ENCODE measurements at regions not wholly inside any gene's neighbourhood (a gene's known extent, or its start where the extent isn't known, plus 50 kb on each side); places are given as distances from the start of the nearest gene placed in this dataset.
A peak's percentile ranks its signal among the peaks of the same experiment; 100 is the strongest.

GRCh38 chr5:57828221-57828620 is 345.6 kb upstream of the ACTBL2 start:
- no peaks in the 10 kb centered on the region for H3K36me3 ChIP-seq (ENCODE audit: control insufficient read depth, insufficient read depth, low read length)
- DNase-seq (ENCODE audit: low read depth, low spot score), result no peak
- in situ Hi-C loops (cut with HindIII; ENCODE audit: low pct_unique_long_range_greater_than_20kb, low sequenced_read_pairs) (no loop called here), intact Hi-C loops (cut with micrococcal nuclease; ENCODE audit: unreplicated experiment) (no loop called here)
- no peak for ATAC-seq
- CTCF ChIA-PET, result no interaction called here
- no TSS peak for BruUV-seq (replicated peaks)
- POLR2A ChIA-PET, result interaction anchor here (0.6 kb wide), 1 partner anchor 9 kb away, joined by 3 read pairs; no protein-coding TSS in a partner anchor
- H3K4me1 ChIP-seq (ENCODE audit: control insufficient read depth, insufficient read depth, low read length), result peaks cover 8% of the 10 kb centered on the region; the same call in 1 of the 2 replicates
- H3K9me3 ChIP-seq (ENCODE audit: control insufficient read depth, insufficient read depth, low read depth, low read length), result no peaks in the 10 kb centered on the region
- H3K27ac ChIP-seq (ENCODE audit: low read length), result peak overlapping the region; percentile 90
- H3K27me3 ChIP-seq (ENCODE audit: control insufficient read depth, insufficient read depth, low read length), result no peaks in the 10 kb centered on the region
- TF ChIP-seq CTCF (IDR thresholded peaks at IDR 0.05), result no peak
- no peak for TF ChIP-seq POLR2AphosphoS5 (IDR thresholded peaks at IDR 0.05; ENCODE audit: low read depth, low read length)
- no peak for TF ChIP-seq REST (IDR thresholded peaks at IDR 0.05; ENCODE audit: insufficient read depth in 1 of 2, low read depth in 2 of 2, low read length in 1 of 2)
- no peak for TF ChIP-seq SIN3A (IDR thresholded peaks at IDR 0.05; ENCODE audit: borderline replicate concordance, insufficient read depth, low read depth, low read length)
- no peak for TF ChIP-seq TCF7L2 (IDR thresholded peaks at IDR 0.05; ENCODE audit: low read depth, low read length)
- no peak overlapping the region for H3K4me3 ChIP-seq (ENCODE audit: low read depth in 2 of 2, low read length in 2 of 2)

DNA sequence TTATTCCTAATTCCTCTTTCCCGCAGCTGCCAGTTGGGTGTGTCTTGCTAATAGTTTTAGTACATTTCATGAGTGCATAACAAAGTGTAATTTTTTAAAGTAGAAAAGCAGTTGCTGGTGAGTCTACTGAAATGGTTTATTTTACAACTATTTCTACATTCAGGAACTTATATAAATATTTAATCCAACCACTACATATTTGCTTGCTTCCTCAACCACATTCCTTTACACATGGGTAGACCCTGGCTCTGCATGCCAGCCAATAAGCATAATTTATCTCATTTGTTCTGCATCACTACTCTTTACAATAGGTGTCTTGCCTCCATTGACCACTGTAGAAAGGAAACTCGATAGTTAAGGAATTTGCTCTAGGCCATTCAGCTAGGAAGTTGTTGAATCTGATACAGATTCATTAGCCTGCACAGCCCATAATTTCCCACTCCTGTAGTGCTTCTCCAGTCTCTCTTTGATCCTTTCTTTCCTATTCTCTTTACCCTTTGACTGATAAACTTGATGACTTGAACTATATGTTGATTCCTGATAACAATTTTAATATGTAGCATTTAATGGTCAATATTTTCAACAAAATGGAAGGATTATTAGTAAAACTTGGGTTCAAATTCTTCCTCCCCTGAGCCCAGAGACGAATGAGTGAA is 342.5 kb upstream of the ACTBL2 start:
- ChIA-PET POLR2A (no interaction called here), CTCF (interaction anchor here (0.8 kb wide), 1 partner anchor 302 kb away, joined by 3 read pairs; no protein-coding TSS in a partner anchor)
- no peak for DNase-seq (ENCODE audit: low read depth, low spot score)
- no TSS peak for BruUV-seq (replicated peaks)
- no peak for TF ChIP-seq CTCF (IDR thresholded peaks at IDR 0.05)
- 0 out of 4 replicates have a peak, but pooled peaks of 1 of the 2 experiments have one; percentile 14 for TF ChIP-seq REST (IDR thresholded peaks at IDR 0.05; ENCODE audit: insufficient read depth in 1 of 2, low read depth in 2 of 2, low read length in 1 of 2)
- TF ChIP-seq TCF7L2 (IDR thresholded peaks at IDR 0.05; ENCODE audit: low read depth, low read length), result peak; percentile 95
- TF ChIP-seq SIN3A (IDR thresholded peaks at IDR 0.05; ENCODE audit: borderline replicate concordance, insufficient read depth, low read depth, low read length), result no peak
- peak; percentile 44; the same call in 1 of the 2 replicates for TF ChIP-seq POLR2AphosphoS5 (IDR thresholded peaks at IDR 0.05; ENCODE audit: low read depth, low read length)
- Histone ChIP-seq H3K4me1 (ENCODE audit: control insufficient read depth, insufficient read depth, low read length) (peaks cover 8% of the 10 kb centered on the region; the same call in 1 of the 2 replicates), H3K27me3 (ENCODE audit: control insufficient read depth, insufficient read depth, low read length) (no peaks in the 10 kb centered on the region), H3K4me3 (ENCODE audit: low read depth in 2 of 2, low read length in 2 of 2) (no peak overlapping the region), H3K27ac (ENCODE audit: low read length) (peak overlapping the region; percentile 90), H3K9me3 (ENCODE audit: control insufficient read depth, insufficient read depth, low read depth, low read length) (peaks cover 4% of the 10 kb centered on the region; the same call in 1 of the 2 replicates), H3K36me3 (ENCODE audit: control insufficient read depth, insufficient read depth, low read length) (no peaks in the 10 kb centered on the region)
- in situ Hi-C loops (cut with HindIII; ENCODE audit: low pct_unique_long_range_greater_than_20kb, low sequenced_read_pairs) (no loop called here), intact Hi-C loops (cut with micrococcal nuclease; ENCODE audit: unreplicated experiment) (no loop called here)
- peak; percentile 95 for ATAC-seq

Measured in Panc1 (cell line).